Non-pigmented ciliary epithelial cell (primary cell): ENCODE measurements at regions not wholly inside any gene's neighbourhood (a gene's known extent, or its start where the extent isn't known, plus 50 kb on each side); places are given as distances from the start of the nearest gene placed in this dataset.
"Not testable (repeated sequence)": the region's sequence is repeated elsewhere in the genome, so short reads cannot be mapped to it uniquely, and the experiment has no call there.

Experiments used
- DNase-seq: peaks from one replicate; pipeline ENCODE4 v3.0.0-alpha.2; 2010; ENCODE audit warnings: low read depth

- no peak for DNase-seq
These were observed 484.2 kb downstream of the PID1 start for GRCh38 chr2:228786901-228787300.

GRCh38 chr2:228782281-228782680 is 488.8 kb downstream of the PID1 start:
- DNase-seq = no peak

- no peak for DNase-seq
These were observed 493.2 kb downstream of the PID1 start for GRCh38 chr2:228777855-228778355.

- DNase-seq = no peak
These were observed 496.5 kb downstream of the PID1 start for GRCh38 chr2:228774548-228774947.

- DNase-seq = no peak
These were observed 499.3 kb downstream of the PID1 start for GRCh38 chr2:228771774-228772173.

GRCh38 chr2:228771315-228771714 is 499.8 kb downstream of the PID1 start:
- no peak for DNase-seq

GRCh38 chr2:228768818-228769217 is 502.3 kb downstream of the PID1 start:
- peak; percentile 40 for DNase-seq

GRCh38 chr2:228768141-228768540 is 502.9 kb downstream of the PID1 start:
- DNase-seq = not testable (repeated sequence)

GRCh38 chr2:228767196-228767595 is 503.9 kb downstream of the PID1 start:
- peak; percentile 46 for DNase-seq

GRCh38 chr2:228763379-228763981 is 507.6 kb downstream of the PID1 start:
- DNase-seq = no peak

GRCh38 chr2:228762565-228762964 is 508.5 kb downstream of the PID1 start:
- DNase-seq = no peak

- not testable (repeated sequence) for DNase-seq
These were observed 515.4 kb downstream of the PID1 start for GRCh38 chr2:228755661-228756060.

- no peak for DNase-seq
These were observed 523.6 kb downstream of the PID1 start for GRCh38 chr2:228747483-228747882.

- no peak for DNase-seq
These were observed 532.3 kb downstream of the PID1 start for GRCh38 chr2:228738671-228739380.

- no peak for DNase-seq
These were observed 535.4 kb downstream of the PID1 start for GRCh38 chr2:228735697-228736096.

- DNase-seq = peak; percentile 76
These were observed 539.6 kb downstream of the PID1 start for GRCh38 chr2:228731517-228731916.

- peak; percentile 9 for DNase-seq
These were observed 542.1 kb downstream of the PID1 start for GRCh38 chr2:228728961-228729360.

GRCh38 chr2:228725031-228725430 is 543.5 kb upstream of the SPHKAP start:
- no peak for DNase-seq

- DNase-seq = no peak
These were observed 542.1 kb upstream of the SPHKAP start for GRCh38 chr2:228723599-228723998.

GRCh38 chr2:228722311-228722710 is 540.8 kb upstream of the SPHKAP start:
- DNase-seq = no peak

- DNase-seq = no peak
These were observed 539.4 kb upstream of the SPHKAP start for GRCh38 chr2:228720895-228721294.

- no peak for DNase-seq
These were observed 528.4 kb upstream of the SPHKAP start for GRCh38 chr2:228709788-228710371.

- DNase-seq = no peak
These were observed 526.4 kb upstream of the SPHKAP start for GRCh38 chr2:228707846-228708245.
